ENCODE measurements at regions not wholly inside any gene's neighbourhood (a gene's known extent, or its start where the extent isn't known, plus 50 kb on each side); places are given as distances from the start of the nearest gene placed in this dataset.
"Not testable (repeated sequence)": the region's sequence is repeated elsewhere in the genome, so short reads cannot be mapped to it uniquely, and the experiment has no call there.

- H3K4me3 ChIP-seq, H3K27ac ChIP-seq: not testable (repeated sequence)
Observed at GRCh38 chr21:6363591-6363990, 4157.8 kb upstream of the TPTE start.

- H3K27ac ChIP-seq, result peak overlapping the region in 15 of 21 experiments; percentile 10 to 79 (median 60)
Observed at GRCh38 chr21:6368824-6369223, 4152.6 kb upstream of the TPTE start.

GRCh38 chr21:6373253-6373652, 4148.1 kb upstream of the TPTE start:
- H3K4me3 ChIP-seq, result not testable (repeated sequence)
- H3K27ac ChIP-seq, result peak overlapping the region in 1 of 21 experiments; percentile 23

More at GRCh38 chr21:6368824-6369223, 4152.6 kb upstream of the TPTE start:
- H3K4me3 ChIP-seq, result peak overlapping the region in 3 of 7 experiments; percentile 15 to 24 (median 17)

GRCh38 chr21:6374232-6374631, 4147.2 kb upstream of the TPTE start:
- not testable (repeated sequence) for H3K27ac ChIP-seq, H3K4me3 ChIP-seq

GRCh38 chr21:6374926-6375325, 4146.5 kb upstream of the TPTE start:
- not testable (repeated sequence) for H3K27ac ChIP-seq, H3K4me3 ChIP-seq

GRCh38 chr21:6375776-6376175, 4145.6 kb upstream of the TPTE start:
- H3K4me3 ChIP-seq, H3K27ac ChIP-seq: not testable (repeated sequence)

- H3K27ac ChIP-seq, H3K4me3 ChIP-seq: not testable (repeated sequence)
Observed at GRCh38 chr21:6376321-6377070, 4144.9 kb upstream of the TPTE start.

All from skin epidermis (tissue), 12 donors.